ENCODE measurements at regions not wholly inside any gene's neighbourhood (a gene's known extent, or its start where the extent isn't known, plus 50 kb on each side); places are given as distances from the start of the nearest gene placed in this dataset.

GRCh38 chr22:47457509-47458300 is 695.3 kb downstream of the TBC1D22A start:
- in situ Hi-C loops (cut with HindIII; ENCODE audit: low pct_unique_long_range_greater_than_20kb, low sequenced_read_pairs) = no loop called here
- no peak for ATAC-seq
- H3K9me3 ChIP-seq (ENCODE audit: control insufficient read depth, insufficient read depth, low read depth, low read length) = no peaks in the 10 kb centered on the region
- H3K4me1 ChIP-seq (ENCODE audit: control insufficient read depth, insufficient read depth, low read length) = no peaks in the 10 kb centered on the region
- H3K4me3 ChIP-seq (ENCODE audit: low read depth in 2 of 2, low read length in 2 of 2) = no peak overlapping the region
- BruUV-seq (replicated peaks) = no TSS peak
- H3K36me3 ChIP-seq (ENCODE audit: control insufficient read depth, insufficient read depth, low read length) = no peaks in the 10 kb centered on the region
- TF ChIP-seq SIN3A (IDR thresholded peaks at IDR 0.05; ENCODE audit: borderline replicate concordance, insufficient read depth, low read depth, low read length) = no peak
- TF ChIP-seq, protein P1, sequence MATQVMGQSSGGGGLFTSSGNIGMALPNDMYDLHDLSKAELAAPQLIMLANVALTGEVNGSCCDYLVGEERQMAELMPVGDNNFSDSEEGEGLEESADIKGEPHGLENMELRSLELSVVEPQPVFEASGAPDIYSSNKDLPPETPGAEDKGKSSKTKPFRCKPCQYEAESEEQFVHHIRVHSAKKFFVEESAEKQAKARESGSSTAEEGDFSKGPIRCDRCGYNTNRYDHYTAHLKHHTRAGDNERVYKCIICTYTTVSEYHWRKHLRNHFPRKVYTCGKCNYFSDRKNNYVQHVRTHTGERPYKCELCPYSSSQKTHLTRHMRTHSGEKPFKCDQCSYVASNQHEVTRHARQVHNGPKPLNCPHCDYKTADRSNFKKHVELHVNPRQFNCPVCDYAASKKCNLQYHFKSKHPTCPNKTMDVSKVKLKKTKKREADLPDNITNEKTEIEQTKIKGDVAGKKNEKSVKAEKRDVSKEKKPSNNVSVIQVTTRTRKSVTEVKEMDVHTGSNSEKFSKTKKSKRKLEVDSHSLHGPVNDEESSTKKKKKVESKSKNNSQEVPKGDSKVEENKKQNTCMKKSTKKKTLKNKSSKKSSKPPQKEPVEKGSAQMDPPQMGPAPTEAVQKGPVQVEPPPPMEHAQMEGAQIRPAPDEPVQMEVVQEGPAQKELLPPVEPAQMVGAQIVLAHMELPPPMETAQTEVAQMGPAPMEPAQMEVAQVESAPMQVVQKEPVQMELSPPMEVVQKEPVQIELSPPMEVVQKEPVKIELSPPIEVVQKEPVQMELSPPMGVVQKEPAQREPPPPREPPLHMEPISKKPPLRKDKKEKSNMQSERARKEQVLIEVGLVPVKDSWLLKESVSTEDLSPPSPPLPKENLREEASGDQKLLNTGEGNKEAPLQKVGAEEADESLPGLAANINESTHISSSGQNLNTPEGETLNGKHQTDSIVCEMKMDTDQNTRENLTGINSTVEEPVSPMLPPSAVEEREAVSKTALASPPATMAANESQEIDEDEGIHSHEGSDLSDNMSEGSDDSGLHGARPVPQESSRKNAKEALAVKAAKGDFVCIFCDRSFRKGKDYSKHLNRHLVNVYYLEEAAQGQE (IDR thresholded peaks at IDR 0.05; ENCODE audit: insufficient read depth in 1 of 2, low read depth in 2 of 2, low read length in 1 of 2) = no peak
- no peak for DNase-seq (ENCODE audit: low read depth, low spot score)
- CTCF ChIA-PET = no interaction called here
- intact Hi-C loops (cut with micrococcal nuclease; ENCODE audit: unreplicated experiment) = no loop called here
- no peak overlapping the region for H3K27ac ChIP-seq (ENCODE audit: low read length)
- H3K27me3 ChIP-seq (ENCODE audit: control insufficient read depth, insufficient read depth, low read length) = no peaks in the 10 kb centered on the region
- POLR2A ChIA-PET = no interaction called here

- intact Hi-C loops (cut with micrococcal nuclease; ENCODE audit: unreplicated experiment) = no loop called here
- no peaks in the 10 kb centered on the region for H3K4me1 ChIP-seq (ENCODE audit: control insufficient read depth, insufficient read depth, low read length)
- no peak for DNase-seq (ENCODE audit: low read depth, low spot score)
- TF ChIP-seq, protein P2, sequence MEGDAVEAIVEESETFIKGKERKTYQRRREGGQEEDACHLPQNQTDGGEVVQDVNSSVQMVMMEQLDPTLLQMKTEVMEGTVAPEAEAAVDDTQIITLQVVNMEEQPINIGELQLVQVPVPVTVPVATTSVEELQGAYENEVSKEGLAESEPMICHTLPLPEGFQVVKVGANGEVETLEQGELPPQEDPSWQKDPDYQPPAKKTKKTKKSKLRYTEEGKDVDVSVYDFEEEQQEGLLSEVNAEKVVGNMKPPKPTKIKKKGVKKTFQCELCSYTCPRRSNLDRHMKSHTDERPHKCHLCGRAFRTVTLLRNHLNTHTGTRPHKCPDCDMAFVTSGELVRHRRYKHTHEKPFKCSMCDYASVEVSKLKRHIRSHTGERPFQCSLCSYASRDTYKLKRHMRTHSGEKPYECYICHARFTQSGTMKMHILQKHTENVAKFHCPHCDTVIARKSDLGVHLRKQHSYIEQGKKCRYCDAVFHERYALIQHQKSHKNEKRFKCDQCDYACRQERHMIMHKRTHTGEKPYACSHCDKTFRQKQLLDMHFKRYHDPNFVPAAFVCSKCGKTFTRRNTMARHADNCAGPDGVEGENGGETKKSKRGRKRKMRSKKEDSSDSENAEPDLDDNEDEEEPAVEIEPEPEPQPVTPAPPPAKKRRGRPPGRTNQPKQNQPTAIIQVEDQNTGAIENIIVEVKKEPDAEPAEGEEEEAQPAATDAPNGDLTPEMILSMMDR (IDR thresholded peaks at IDR 0.05) = no peak
- TF ChIP-seq SIN3A (IDR thresholded peaks at IDR 0.05; ENCODE audit: borderline replicate concordance, insufficient read depth, low read depth, low read length) (no peak), TCF7L2 (IDR thresholded peaks at IDR 0.05; ENCODE audit: low read depth, low read length) (no peak), POLR2AphosphoS5 (IDR thresholded peaks at IDR 0.05; ENCODE audit: low read depth, low read length) (no peak)
- TF ChIP-seq, protein P1 (IDR thresholded peaks at IDR 0.05; ENCODE audit: insufficient read depth in 1 of 2, low read depth in 2 of 2, low read length in 1 of 2) = no peak
- H3K9me3 ChIP-seq (ENCODE audit: control insufficient read depth, insufficient read depth, low read depth, low read length) = no peaks in the 10 kb centered on the region
- ChIA-PET CTCF (no interaction called here), POLR2A (no interaction called here)
- H3K4me3 ChIP-seq (ENCODE audit: low read depth in 2 of 2, low read length in 2 of 2) = no peak overlapping the region
- BruUV-seq (replicated peaks) = no TSS peak
- no peak for ATAC-seq
- H3K27ac ChIP-seq (ENCODE audit: low read length) = no peak overlapping the region
- no peaks in the 10 kb centered on the region for H3K27me3 ChIP-seq (ENCODE audit: control insufficient read depth, insufficient read depth, low read length)
- in situ Hi-C loops (cut with HindIII; ENCODE audit: low pct_unique_long_range_greater_than_20kb, low sequenced_read_pairs) = no loop called here
- H3K36me3 ChIP-seq (ENCODE audit: control insufficient read depth, insufficient read depth, low read length) = no peaks in the 10 kb centered on the region
These were observed 694.6 kb downstream of the TBC1D22A start for GRCh38 chr22:47457021-47457420.

Measured in Panc1 (cell line).